Neural cell (in vitro differentiated cells): ENCODE measurements at regions not wholly inside any gene's neighbourhood (a gene's known extent, or its start where the extent isn't known, plus 50 kb on each side); places are given as distances from the start of the nearest gene placed in this dataset.

Experiments used
- CTCF ChIP-seq: fragments of 450-650 bp; IDR thresholded peaks from 2 replicates; pipeline ENCODE4 v1.5.1; 2014; ENCODE audit warnings: antibody characterized with exemption, mild to moderate bottlenecking, moderate library complexity; ENCODE audit not compliant: poor library complexity, severe bottlenecking
- EP300 ChIP-seq: fragments of 450-650 bp; conservative IDR thresholded peaks from 2 replicates; pipeline ENCODE4 v1.6.1; 2014; ENCODE audit warnings: antibody characterized with exemption, mild to moderate bottlenecking, moderate library complexity; ENCODE audit not compliant: poor library complexity, severe bottlenecking
- EZH2 ChIP-seq: fragments of 200-600, 300-800 bp; shearing (Covaris generic), sonication (generic); IDR thresholded peaks from 2 replicates; pipeline ENCODE4 v1.6.1; 2014; ENCODE audit warnings: antibody characterized with exemption, low read length, borderline replicate concordance, mild to moderate bottlenecking; ENCODE audit not compliant: insufficient read depth, poor library complexity, severe bottlenecking
- MXI1 ChIP-seq: fragments of 450-650 bp; conservative IDR thresholded peaks from 2 replicates; pipeline ENCODE4 v1.6.1; 2014; ENCODE audit warnings: antibody characterized with exemption, mild to moderate bottlenecking; ENCODE audit not compliant: poor library complexity, severe bottlenecking
- POLR2AphosphoS5 ChIP-seq: IDR thresholded peaks from 2 replicates; pipeline ENCODE4 v1.6.1; 2012
- RAD21 ChIP-seq: fragments of 450-650 bp; conservative IDR thresholded peaks from 2 replicates; pipeline ENCODE4 v1.6.1; 2014; ENCODE audit warnings: antibody characterized with exemption, mild to moderate bottlenecking, moderate library complexity
- REST ChIP-seq: IDR thresholded peaks from 2 replicates; pipeline ENCODE4 v1.6.1; 2012; ENCODE audit warnings: borderline replicate concordance
- SMC3 ChIP-seq: fragments of 450-650 bp; conservative IDR thresholded peaks from 2 replicates; pipeline ENCODE4 v1.6.1; 2014; ENCODE audit warnings: antibody characterized with exemption, mild to moderate bottlenecking, moderate library complexity; ENCODE audit not compliant: poor library complexity
- TAF1 ChIP-seq: IDR thresholded peaks from 2 replicates; pipeline ENCODE4 v1.6.1; 2012; ENCODE audit warnings: low read depth

GRCh38 chr9:80521151-80521550 lies 949.4 kb downstream of the TLE4 start:
- TF ChIP-seq CTCF = no peak
- TF ChIP-seq RAD21 = no peak
- no peak for TF ChIP-seq REST
- no peak for TF ChIP-seq POLR2AphosphoS5
- TF ChIP-seq EZH2 = no peak
- TF ChIP-seq EP300 = no peak
- TF ChIP-seq SMC3 = no peak
- no peak for TF ChIP-seq MXI1
- no peak for TF ChIP-seq TAF1
